Activated CD8-positive, alpha-beta memory T cell treated with anti-CD3 and anti-CD28 coated beads for 1 hour (primary cell): ENCODE measurements at regions not wholly inside any gene's neighbourhood (a gene's known extent, or its start where the extent isn't known, plus 50 kb on each side); places are given as distances from the start of the nearest gene placed in this dataset.
A peak's percentile ranks its signal among the peaks of the same experiment; 100 is the strongest.
"Not testable (repeated sequence)": the region's sequence is repeated elsewhere in the genome, so short reads cannot be mapped to it uniquely, and the experiment has no call there.

Experiments
- DNase-seq, 2 donors: peaks; one replicate each; pipeline ENCODE4 v3.0.0-alpha.2; 2020; ENCODE audit warnings: low read depth in 1 of 2; ENCODE audit errors: extremely low read depth in 1 of 2

GRCh38 chr17:20896153-20896649 is 146.6 kb downstream of the USP22 start:
- no peak for DNase-seq

GRCh38 chr17:20898726-20899125 is 144.1 kb downstream of the USP22 start:
- DNase-seq: not testable (repeated sequence)

- DNase-seq: not testable (repeated sequence)
Measured at GRCh38 chr17:20902496-20902895, 140.3 kb downstream of the USP22 start.

- not testable (repeated sequence) for DNase-seq
Measured at GRCh38 chr17:20903549-20903948, 139.3 kb downstream of the USP22 start.

GRCh38 chr17:20908313-20909267 is 134.2 kb downstream of the USP22 start:
- peak; percentile 25 to 58 for DNase-seq

GRCh38 chr17:20914658-20915057 is 128.2 kb downstream of the USP22 start:
- no peak for DNase-seq

- no peak for DNase-seq
Measured at GRCh38 chr17:20916383-20916782, 126.4 kb downstream of the USP22 start.

- not testable (repeated sequence) for DNase-seq
Measured at GRCh38 chr17:20917610-20918306, 125.1 kb downstream of the USP22 start.

- no peak for DNase-seq
Measured at GRCh38 chr17:20920095-20920814, 122.6 kb downstream of the USP22 start.

- DNase-seq: no peak
Measured at GRCh38 chr17:20920815-20921199, 122.0 kb downstream of the USP22 start.

- DNase-seq: no peak
Measured at GRCh38 chr17:20922128-20922670, 120.6 kb downstream of the USP22 start.

GRCh38 chr17:20924306-20924705 is 118.5 kb downstream of the USP22 start:
- no peak for DNase-seq

- no peak for DNase-seq
Measured at GRCh38 chr17:20925091-20925490, 117.7 kb downstream of the USP22 start.

- DNase-seq: no peak
Measured at GRCh38 chr17:20925954-20926353, 116.9 kb downstream of the USP22 start.

- no peak for DNase-seq
Measured at GRCh38 chr17:20926532-20926931, 116.3 kb downstream of the USP22 start.

GRCh38 chr17:20927308-20927977 is 115.4 kb downstream of the USP22 start:
- no peak for DNase-seq

GRCh38 chr17:20929334-20929733 is 113.5 kb downstream of the USP22 start:
- no peak for DNase-seq

- DNase-seq: no peak
Measured at GRCh38 chr17:20930081-20930760, 112.6 kb downstream of the USP22 start.

GRCh38 chr17:20933040-20933439 is 109.8 kb downstream of the USP22 start:
- not testable (repeated sequence) for DNase-seq

- no peak for DNase-seq
Measured at GRCh38 chr17:20934288-20934687, 108.5 kb downstream of the USP22 start.
